ENCODE measurements at regions not wholly inside any gene's neighbourhood (a gene's known extent, or its start where the extent isn't known, plus 50 kb on each side); places are given as distances from the start of the nearest gene placed in this dataset.
"Not testable (repeated sequence)": the region's sequence is repeated elsewhere in the genome, so short reads cannot be mapped to it uniquely, and the experiment has no call there.

- DNase-seq (ENCODE audit: low read depth in 2 of 2): not testable (repeated sequence)
Measured at GRCh38 chr5:7299731-7300130, 96.2 kb upstream of the ADCY2 start.

- DNase-seq (ENCODE audit: low read depth in 2 of 2): not testable (repeated sequence)
Measured at GRCh38 chr5:7305000-7305674, 90.8 kb upstream of the ADCY2 start.

- DNase-seq (ENCODE audit: low read depth in 2 of 2): not testable (repeated sequence)
Measured at GRCh38 chr5:7306556-7306955, 89.4 kb upstream of the ADCY2 start.

- not testable (repeated sequence) for DNase-seq (ENCODE audit: low read depth in 2 of 2)
Measured at GRCh38 chr5:7307709-7308108, 88.2 kb upstream of the ADCY2 start.

GRCh38 chr5:7309715-7310114, 86.2 kb upstream of the ADCY2 start:
- DNase-seq (ENCODE audit: low read depth in 2 of 2): not testable (repeated sequence)

GRCh38 chr5:7310656-7311055, 85.3 kb upstream of the ADCY2 start:
- DNase-seq (ENCODE audit: low read depth in 2 of 2): not testable (repeated sequence)

GRCh38 chr5:7315118-7315517, 80.8 kb upstream of the ADCY2 start:
- no peak for DNase-seq (ENCODE audit: low read depth in 2 of 2)

- no peak for DNase-seq (ENCODE audit: low read depth in 2 of 2)
Measured at GRCh38 chr5:7317751-7318150, 78.2 kb upstream of the ADCY2 start.

GRCh38 chr5:7320701-7321301, 75.1 kb upstream of the ADCY2 start:
- DNase-seq (ENCODE audit: low read depth in 2 of 2): no peak

GRCh38 chr5:7321724-7322123, 74.2 kb upstream of the ADCY2 start:
- DNase-seq (ENCODE audit: low read depth in 2 of 2): no peak

- DNase-seq (ENCODE audit: low read depth in 2 of 2): no peak
Measured at GRCh38 chr5:7324919-7325318, 71.0 kb upstream of the ADCY2 start.

- no peak for DNase-seq (ENCODE audit: low read depth in 2 of 2)
Measured at GRCh38 chr5:7325975-7326913, 69.7 kb upstream of the ADCY2 start.

GRCh38 chr5:7329141-7329540, 66.8 kb upstream of the ADCY2 start:
- DNase-seq (ENCODE audit: low read depth in 2 of 2): no peak

GRCh38 chr5:7329712-7330111, 66.2 kb upstream of the ADCY2 start:
- DNase-seq (ENCODE audit: low read depth in 2 of 2): no peak

GRCh38 chr5:7330256-7330655, 65.7 kb upstream of the ADCY2 start:
- no peak for DNase-seq (ENCODE audit: low read depth in 2 of 2)

GRCh38 chr5:7331131-7331530, 64.8 kb upstream of the ADCY2 start:
- no peak for DNase-seq (ENCODE audit: low read depth in 2 of 2)

Data from stimulated activated CD4-positive, alpha-beta T cell treated with anti-CD3 and anti-CD28 coated beads, Interleukin-1b, Interleukin-23, amount 100 ng/mL, for 1 hour (primary cell).